NT2/D1 (cell line): ENCODE measurements at regions not wholly inside any gene's neighbourhood (a gene's known extent, or its start where the extent isn't known, plus 50 kb on each side); places are given as distances from the start of the nearest gene placed in this dataset.
A peak's percentile ranks its signal among the peaks of the same experiment; 100 is the strongest.

Experiments used
- DNase-seq: peaks from one replicate; pipeline ENCODE4 v3.0.0-alpha.2; 2011; ENCODE audit warnings: low read depth, low spot score
- H3K27me3 ChIP-seq: 2 replicates; pipeline ENCODE4 v1.6.0; 2011; ENCODE audit warnings: mild to moderate bottlenecking; ENCODE audit not compliant: insufficient read length, insufficient read depth
- H3K36me3 ChIP-seq: 2 replicates; pipeline ENCODE4 v1.6.1; 2011; ENCODE audit warnings: mild to moderate bottlenecking, low read length, mixed read lengths; ENCODE audit not compliant: insufficient read depth, insufficient read length
- H3K4me1 ChIP-seq: 2 replicates; pipeline ENCODE4 v1.5.1; 2011; ENCODE audit not compliant: insufficient read depth, insufficient read length
- H3K4me3 ChIP-seq: 2 replicates; pipeline ENCODE4 v1.5.1; 2011; ENCODE audit warnings: low read depth; ENCODE audit not compliant: insufficient read length
- H3K9ac ChIP-seq: 2 replicates; pipeline ENCODE4 v1.6.0; 2011; ENCODE audit warnings: low read depth; ENCODE audit not compliant: insufficient read length
- H3K9me3 ChIP-seq: 2 replicates; pipeline ENCODE4 v1.5.1; 2011; ENCODE audit warnings: mild to moderate bottlenecking, low read length; ENCODE audit not compliant: insufficient read depth
- SUZ12 ChIP-seq: IDR thresholded peaks from 2 replicates; pipeline ENCODE4 v1.6.1; 2011; ENCODE audit not compliant: insufficient read length, insufficient read depth; ENCODE audit errors: extremely low read depth
- YY1 ChIP-seq: IDR thresholded peaks from 2 replicates; pipeline ENCODE4 v1.6.1; 2011; ENCODE audit not compliant: insufficient read length, insufficient read depth
- ZNF274 ChIP-seq: IDR thresholded peaks from 2 replicates; pipeline ENCODE4 v1.6.1; 2011; ENCODE audit warnings: mild to moderate bottlenecking, low read depth, low read length

- DNase-seq = no peak
Observed at GRCh38 chr16:66083171-66083570, 283.3 kb upstream of the CDH5 start.

GRCh38 chr16:66082424-66082823, 284.1 kb upstream of the CDH5 start:
- DNase-seq = no peak
- H3K4me3 ChIP-seq = no peak overlapping the region
- no peak overlapping the region for H3K9ac ChIP-seq
- no peaks in the 10 kb centered on the region for H3K9me3 ChIP-seq
- TF ChIP-seq SUZ12 (no peak), YY1 (no peak), ZNF274 (no peak)
- no peaks in the 10 kb centered on the region for H3K4me1 ChIP-seq
- H3K27me3 ChIP-seq = no peaks in the 10 kb centered on the region
- no peaks in the 10 kb centered on the region for H3K36me3 ChIP-seq

More at GRCh38 chr16:66083171-66083570, 283.3 kb upstream of the CDH5 start:
- no peak overlapping the region for H3K4me3 ChIP-seq
- no peaks in the 10 kb centered on the region for H3K9me3 ChIP-seq
- no peak overlapping the region for H3K9ac ChIP-seq
- H3K36me3 ChIP-seq = no peaks in the 10 kb centered on the region
- no peaks in the 10 kb centered on the region for H3K4me1 ChIP-seq
- TF ChIP-seq ZNF274 (no peak), YY1 (no peak), SUZ12 (no peak)
- H3K27me3 ChIP-seq = no peaks in the 10 kb centered on the region

DNA sequence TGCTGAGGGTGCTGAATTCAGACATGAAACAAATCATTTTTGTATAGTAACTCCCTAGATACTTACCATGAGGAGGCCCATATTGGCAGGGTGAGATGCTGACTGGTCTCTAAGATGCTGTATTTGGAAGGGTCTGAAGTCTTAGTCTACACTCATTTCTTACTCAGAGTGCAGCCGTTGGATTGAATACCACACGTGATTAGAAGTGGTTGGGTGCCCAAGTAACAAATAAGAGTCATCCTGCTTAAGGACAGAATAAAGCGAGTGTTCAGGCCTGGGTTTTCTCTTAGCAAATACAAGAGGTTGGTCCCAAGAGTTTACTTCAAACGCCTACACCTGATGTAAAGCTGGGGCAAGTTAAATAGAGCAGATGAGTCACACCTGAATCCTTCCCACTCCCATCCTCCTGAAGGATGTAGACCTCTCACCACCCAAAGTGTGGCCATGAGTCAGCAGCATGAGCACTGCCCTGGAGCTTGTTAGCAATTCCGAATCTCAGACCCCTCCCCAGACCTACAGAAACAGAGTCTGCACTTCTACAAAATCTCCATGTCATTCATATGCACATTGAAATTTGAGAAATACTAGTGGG, 284.6 kb upstream of the CDH5 start:
- H3K27me3 ChIP-seq = no peaks in the 10 kb centered on the region
- no peaks in the 10 kb centered on the region for H3K9me3 ChIP-seq
- no peak overlapping the region for H3K9ac ChIP-seq
- no peaks in the 10 kb centered on the region for H3K36me3 ChIP-seq
- H3K4me1 ChIP-seq = no peaks in the 10 kb centered on the region
- DNase-seq = peak; percentile 50
- no peak overlapping the region for H3K4me3 ChIP-seq
- TF ChIP-seq SUZ12 (no peak), YY1 (no peak), ZNF274 (no peak)

GRCh38 chr16:66079671-66080334, 286.7 kb upstream of the CDH5 start:
- Histone ChIP-seq H3K36me3 (no peaks in the 10 kb centered on the region), H3K9me3 (no peaks in the 10 kb centered on the region)

GRCh38 chr16:66070140-66070917, 296.2 kb upstream of the CDH5 start:
- no peak for DNase-seq
- H3K9ac ChIP-seq = no peak overlapping the region
- no peak overlapping the region for H3K4me3 ChIP-seq
- no peaks in the 10 kb centered on the region for H3K4me1 ChIP-seq
- peaks cover 17% of the 10 kb centered on the region for H3K9me3 ChIP-seq
- TF ChIP-seq ZNF274 (no peak), YY1 (no peak), SUZ12 (no peak)
- no peaks in the 10 kb centered on the region for H3K36me3 ChIP-seq
- H3K27me3 ChIP-seq = no peaks in the 10 kb centered on the region

More at GRCh38 chr16:66079671-66080334, 286.7 kb upstream of the CDH5 start:
- H3K27me3 ChIP-seq = no peaks in the 10 kb centered on the region
- no peaks in the 10 kb centered on the region for H3K4me1 ChIP-seq
- no peak for TF ChIP-seq YY1
- TF ChIP-seq SUZ12 = no peak
- H3K9ac ChIP-seq = no peak overlapping the region
- no peak overlapping the region for H3K4me3 ChIP-seq
- DNase-seq = no peak

DNA sequence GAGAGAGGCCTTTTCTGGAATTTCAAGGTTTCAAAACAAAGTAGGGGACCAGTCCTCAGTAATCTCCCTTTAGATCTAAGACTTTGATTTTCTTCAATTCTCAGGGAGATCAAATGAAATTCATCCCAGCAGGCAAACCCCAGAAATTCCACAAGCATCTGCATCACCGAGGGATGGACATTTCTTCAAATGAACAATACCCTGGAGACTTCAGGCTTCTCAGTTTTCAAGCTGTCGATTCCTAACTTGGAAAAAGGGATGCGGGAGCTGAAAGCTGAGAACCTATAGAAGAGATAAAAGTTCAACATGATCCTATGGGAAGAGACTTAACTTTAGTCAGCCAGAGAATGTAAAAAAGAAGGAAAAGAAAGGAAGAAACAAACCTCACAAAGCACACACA, 296.9 kb upstream of the CDH5 start:
- TF ChIP-seq YY1 = no peak
- no peak for TF ChIP-seq ZNF274
- TF ChIP-seq SUZ12 = no peak
- H3K9me3 ChIP-seq = peaks cover 17% of the 10 kb centered on the region
- H3K9ac ChIP-seq = no peak overlapping the region
- H3K36me3 ChIP-seq = no peaks in the 10 kb centered on the region
- H3K27me3 ChIP-seq = no peaks in the 10 kb centered on the region
- no peaks in the 10 kb centered on the region for H3K4me1 ChIP-seq
- DNase-seq = no peak
- no peak overlapping the region for H3K4me3 ChIP-seq

GRCh38 chr16:66066404-66066803, 300.1 kb upstream of the CDH5 start:
- Histone ChIP-seq H3K36me3 (no peaks in the 10 kb centered on the region), H3K4me3 (no peak overlapping the region), H3K4me1 (no peaks in the 10 kb centered on the region), H3K9me3 (0 out of 2 replicates have a peak, but pooled peaks cover 6% of the 10 kb centered on the region), H3K9ac (no peak overlapping the region), H3K27me3 (no peaks in the 10 kb centered on the region)
- no peak for DNase-seq
- TF ChIP-seq YY1 (no peak), SUZ12 (no peak), ZNF274 (no peak)
